Liver (tissue), 8 donors: ENCODE measurements at regions not wholly inside any gene's neighbourhood (a gene's known extent, or its start where the extent isn't known, plus 50 kb on each side); places are given as distances from the start of the nearest gene placed in this dataset.

Experiments
- DNase-seq: peaks from one replicate; pipeline ENCODE4 v3.0.0-alpha.2; 2017; ENCODE audit warnings: low spot score
- H3K27ac ChIP-seq, 2 donors: one replicate each; pipeline ENCODE4 v1.7.0; 2013; ENCODE audit warnings: inconsistent platforms in 2 of 2, low read length in 2 of 2, control low read depth in 1 of 2, low read depth in 1 of 2, mild to moderate bottlenecking in 1 of 2
- H3K27me3 ChIP-seq, 4 donors: one replicate each; pipeline versions ENCODE4 v1.6.1 to v1.7.0; 2013; ENCODE audit warnings: low read length in 3 of 4, inconsistent platforms in 1 of 4, mild to moderate bottlenecking in 1 of 4, moderate library complexity in 1 of 4; ENCODE audit not compliant: control insufficient read depth in 4 of 4, insufficient read depth in 4 of 4
- H3K36me3 ChIP-seq, 4 donors: one replicate each; pipeline versions ENCODE4 v1.6.1 to v1.7.0; 2013; ENCODE audit warnings: low read length in 3 of 4, mild to moderate bottlenecking in 3 of 4, low read depth in 1 of 4, moderate library complexity in 1 of 4; ENCODE audit not compliant: control insufficient read depth in 4 of 4, insufficient read depth in 3 of 4
- H3K4me1 ChIP-seq, 4 donors: one replicate each; pipeline versions ENCODE4 v1.6.1 to v1.7.0; 2013; ENCODE audit warnings: low read length in 3 of 4, mild to moderate bottlenecking in 3 of 4, moderate library complexity in 1 of 4; ENCODE audit not compliant: control insufficient read depth in 4 of 4, insufficient read depth in 4 of 4
- H3K4me3 ChIP-seq, 3 donors: one replicate each; pipeline versions ENCODE4 v1.6.1 to v1.7.0; 2013; ENCODE audit warnings: low read length in 3 of 3, control low read depth in 1 of 3, low read depth in 1 of 3, mild to moderate bottlenecking in 1 of 3
- H3K9ac ChIP-seq, 2 donors: one replicate each; pipeline ENCODE4 v1.7.0; 2013; ENCODE audit warnings: low read length in 2 of 2, mild to moderate bottlenecking in 2 of 2, moderate library complexity in 2 of 2, control low read depth in 1 of 2, low read depth in 1 of 2
- H3K9me3 ChIP-seq, 4 donors: one replicate each; pipeline versions ENCODE4 v1.6.1 to v1.7.0; 2013; ENCODE audit warnings: low read length in 3 of 4; ENCODE audit not compliant: control insufficient read depth in 4 of 4
- EGR1 ChIP-seq, 2 donors: IDR thresholded peaks; 2 replicates each; pipeline ENCODE4 v1.6.1; 2016 to 2018; ENCODE audit warnings: antibody characterized with exemption in 2 of 2, low read depth in 2 of 2
- FOXA1 ChIP-seq: IDR thresholded peaks from 2 replicates; pipeline ENCODE4 v1.6.1; 2016; ENCODE audit warnings: antibody characterized with exemption
- FOXA2 ChIP-seq: IDR thresholded peaks from 2 replicates; pipeline ENCODE4 v1.6.1; 2016; ENCODE audit warnings: antibody characterized with exemption
- GABPA ChIP-seq, 2 donors: IDR thresholded peaks in 1 of 2; conservative IDR thresholded peaks in 1 of 2; 2 replicates each; pipeline ENCODE4 v1.6.1; 2016; ENCODE audit warnings: antibody characterized with exemption in 2 of 2, mild to moderate bottlenecking in 1 of 2, moderate library complexity in 1 of 2
- HNF4A ChIP-seq, 2 donors: conservative IDR thresholded peaks; 2 replicates each; pipeline ENCODE4 v1.6.1; 2016; ENCODE audit warnings: antibody characterized with exemption in 2 of 2, mild to moderate bottlenecking in 2 of 2
- JUND ChIP-seq, 2 donors: IDR thresholded peaks; 2 replicates each; pipeline ENCODE4 v1.6.1; 2016; ENCODE audit warnings: antibody characterized with exemption in 2 of 2
- NR2F2 ChIP-seq: IDR thresholded peaks from 2 replicates; pipeline ENCODE4 v1.6.1; 2016; ENCODE audit warnings: antibody characterized with exemption
- RAD21 ChIP-seq, 2 donors: IDR thresholded peaks; 2 replicates each; pipeline ENCODE4 v1.6.1; 2016; ENCODE audit warnings: antibody characterized with exemption in 2 of 2, mild to moderate bottlenecking in 2 of 2
- RXRA ChIP-seq, 2 donors: IDR thresholded peaks; 2 replicates each; pipeline ENCODE4 v1.6.1; 2017 to 2018; ENCODE audit warnings: antibody characterized with exemption in 2 of 2, mild to moderate bottlenecking in 1 of 2
- SP1 ChIP-seq: IDR thresholded peaks from 2 replicates; pipeline ENCODE4 v1.6.1; 2018; ENCODE audit warnings: antibody characterized with exemption, mild to moderate bottlenecking
- TAF1 ChIP-seq: conservative IDR thresholded peaks from 2 replicates; pipeline ENCODE4 v1.6.1; 2016; ENCODE audit warnings: antibody characterized with exemption, mild to moderate bottlenecking
- YY1 ChIP-seq: IDR thresholded peaks from 2 replicates; pipeline ENCODE4 v1.6.1; 2016; ENCODE audit warnings: antibody characterized with exemption, mild to moderate bottlenecking
- WGBS: extraction: QIAGEN DNeasy Blood & Tissue Kit; methylation state at CpG from one replicate; pipeline ENCODE4 v1.1.7; 2013; 5-methylcytosine and 5-hydroxymethylcytosine counted together
- TF ChIP-seq, protein P1 (sequence below): IDR thresholded peaks from 2 replicates; pipeline ENCODE4 v1.6.1; 2016; ENCODE audit warnings: antibody characterized with exemption
- TF ChIP-seq, protein P2 (sequence below): fragments of 150-350 bp; IDR thresholded peaks from 2 replicates; pipeline ENCODE4 v1.5.1; 2017; ENCODE audit warnings: improper control_type of control experiment, low read depth, low read length; ENCODE audit not compliant: missing input control
- TF ChIP-seq, protein P3 (sequence below): IDR thresholded peaks from 2 replicates; pipeline ENCODE4 v1.6.1; 2016; ENCODE audit warnings: antibody characterized with exemption
- donor health status: healthy.
- donor health status: healthy.
- donor health status: healthy.
- donor health status: healthy.
- donor health status: healthy.

DNA sequence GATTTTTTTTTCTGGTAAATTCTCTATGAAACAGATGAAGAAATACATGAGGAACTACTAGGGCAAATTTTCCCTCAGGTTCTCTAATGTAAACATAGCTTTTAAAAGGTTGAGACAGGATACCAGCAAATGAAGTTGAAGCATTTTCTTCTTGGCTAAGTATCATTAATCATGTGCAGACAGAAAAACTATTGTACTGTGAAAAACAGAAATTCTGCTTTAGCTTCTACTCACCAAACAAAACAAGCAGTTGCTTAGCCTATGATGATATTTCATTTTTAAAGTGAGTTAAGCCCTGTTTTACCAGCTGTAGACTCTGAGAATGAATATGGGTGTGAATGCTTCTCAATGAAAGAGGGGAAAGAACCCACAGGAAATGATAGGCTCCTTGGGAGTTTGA, 358.9 kb downstream of the TRAM1L1 start (continued):
- TF ChIP-seq, protein P1, sequence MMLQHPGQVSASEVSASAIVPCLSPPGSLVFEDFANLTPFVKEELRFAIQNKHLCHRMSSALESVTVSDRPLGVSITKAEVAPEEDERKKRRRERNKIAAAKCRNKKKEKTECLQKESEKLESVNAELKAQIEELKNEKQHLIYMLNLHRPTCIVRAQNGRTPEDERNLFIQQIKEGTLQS, result no peak
- TF ChIP-seq FOXA2, result no peak

DNA sequence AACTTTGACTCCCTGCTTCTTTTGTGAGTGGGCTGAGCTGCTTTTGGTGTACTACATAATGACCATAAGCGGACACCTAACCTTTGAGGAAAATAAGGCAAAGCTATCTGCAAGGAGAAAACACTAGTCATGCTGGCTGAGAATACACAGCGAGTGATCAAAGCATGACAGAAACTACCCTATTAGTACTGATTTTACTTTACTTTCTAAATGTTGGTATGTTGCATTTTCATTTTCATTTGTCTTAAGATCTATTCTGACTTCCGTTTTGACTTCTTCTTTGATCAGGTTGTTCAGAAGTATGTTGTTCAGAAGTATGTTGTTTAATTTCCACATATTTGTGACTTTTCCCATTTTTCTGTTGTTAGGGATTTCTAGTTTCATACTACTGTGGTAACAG, 361.1 kb downstream of the TRAM1L1 start:
- no peaks in the 10 kb centered on the region for H3K9me3 ChIP-seq
- no peak overlapping the region for H3K27ac ChIP-seq
- H3K9ac ChIP-seq, result no peak overlapping the region
- DNase-seq, result no peak
- WGBS, result 81% methylated on average over 3 of the region's 3 CpGs
- TF ChIP-seq, protein P1, result no peak
- no peaks in the 10 kb centered on the region for H3K4me1 ChIP-seq
- H3K36me3 ChIP-seq, result no peaks in the 10 kb centered on the region
- H3K27me3 ChIP-seq, result peaks cover 0 to 4% (median 0%) of the 10 kb centered on the region in 4 donors
- H3K4me3 ChIP-seq, result no peak overlapping the region

DNA sequence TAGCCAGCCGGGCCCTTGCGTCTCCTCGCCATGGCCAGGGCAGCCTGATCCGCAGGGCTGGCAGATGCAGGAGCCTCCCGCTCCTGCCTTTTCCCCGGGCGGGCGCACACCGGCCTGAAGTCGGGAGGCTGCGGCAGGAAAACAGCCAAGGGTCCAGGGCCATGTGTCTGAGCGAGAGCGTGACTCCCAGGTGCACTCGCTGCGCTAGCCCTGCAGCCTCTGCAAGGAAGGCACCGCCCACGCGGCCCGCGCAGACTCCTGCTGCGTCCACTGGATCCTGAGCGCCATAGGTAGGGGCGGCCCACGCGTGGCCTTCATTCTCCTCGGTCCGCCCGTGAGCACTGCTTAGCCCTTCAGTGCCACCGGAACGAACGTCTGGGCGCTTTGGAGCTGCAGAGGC, 379.9 kb downstream of the TRAM1L1 start:
- Histone ChIP-seq H3K4me1 (no peaks in the 10 kb centered on the region), H3K4me3 (no peak overlapping the region), H3K9ac (no peak overlapping the region), H3K36me3 (no peaks in the 10 kb centered on the region), H3K27ac (no peak overlapping the region), H3K9me3 (no peaks in the 10 kb centered on the region), H3K27me3 (no peaks in the 10 kb centered on the region)
- no peak for DNase-seq
- no peak for TF ChIP-seq HNF4A (conservative IDR thresholded peaks at IDR 0.05)
- no peak for TF ChIP-seq JUND (IDR thresholded peaks at IDR 0.05)
- no peak for TF ChIP-seq FOXA1
- no peak for TF ChIP-seq GABPA (IDR thresholded peaks at IDR 0.05 in 1 of 2, conservative IDR thresholded peaks at IDR 0.05 in 1 of 2)
- TF ChIP-seq RAD21 (IDR thresholded peaks at IDR 0.05), result no peak
- TF ChIP-seq, protein P1, result no peak
- TF ChIP-seq RXRA (IDR thresholded peaks at IDR 0.05), result no peak
- TF ChIP-seq, protein P2, sequence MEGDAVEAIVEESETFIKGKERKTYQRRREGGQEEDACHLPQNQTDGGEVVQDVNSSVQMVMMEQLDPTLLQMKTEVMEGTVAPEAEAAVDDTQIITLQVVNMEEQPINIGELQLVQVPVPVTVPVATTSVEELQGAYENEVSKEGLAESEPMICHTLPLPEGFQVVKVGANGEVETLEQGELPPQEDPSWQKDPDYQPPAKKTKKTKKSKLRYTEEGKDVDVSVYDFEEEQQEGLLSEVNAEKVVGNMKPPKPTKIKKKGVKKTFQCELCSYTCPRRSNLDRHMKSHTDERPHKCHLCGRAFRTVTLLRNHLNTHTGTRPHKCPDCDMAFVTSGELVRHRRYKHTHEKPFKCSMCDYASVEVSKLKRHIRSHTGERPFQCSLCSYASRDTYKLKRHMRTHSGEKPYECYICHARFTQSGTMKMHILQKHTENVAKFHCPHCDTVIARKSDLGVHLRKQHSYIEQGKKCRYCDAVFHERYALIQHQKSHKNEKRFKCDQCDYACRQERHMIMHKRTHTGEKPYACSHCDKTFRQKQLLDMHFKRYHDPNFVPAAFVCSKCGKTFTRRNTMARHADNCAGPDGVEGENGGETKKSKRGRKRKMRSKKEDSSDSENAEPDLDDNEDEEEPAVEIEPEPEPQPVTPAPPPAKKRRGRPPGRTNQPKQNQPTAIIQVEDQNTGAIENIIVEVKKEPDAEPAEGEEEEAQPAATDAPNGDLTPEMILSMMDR, result no peak
- TF ChIP-seq YY1, result no peak
- no peak for TF ChIP-seq TAF1
- TF ChIP-seq, protein P3, sequence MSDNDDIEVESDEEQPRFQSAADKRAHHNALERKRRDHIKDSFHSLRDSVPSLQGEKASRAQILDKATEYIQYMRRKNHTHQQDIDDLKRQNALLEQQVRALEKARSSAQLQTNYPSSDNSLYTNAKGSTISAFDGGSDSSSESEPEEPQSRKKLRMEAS, result no peak
- no peak for TF ChIP-seq NR2F2
- no peak for TF ChIP-seq SP1
- 93% methylated on average over 32 of the region's 32 CpGs for WGBS

DNA sequence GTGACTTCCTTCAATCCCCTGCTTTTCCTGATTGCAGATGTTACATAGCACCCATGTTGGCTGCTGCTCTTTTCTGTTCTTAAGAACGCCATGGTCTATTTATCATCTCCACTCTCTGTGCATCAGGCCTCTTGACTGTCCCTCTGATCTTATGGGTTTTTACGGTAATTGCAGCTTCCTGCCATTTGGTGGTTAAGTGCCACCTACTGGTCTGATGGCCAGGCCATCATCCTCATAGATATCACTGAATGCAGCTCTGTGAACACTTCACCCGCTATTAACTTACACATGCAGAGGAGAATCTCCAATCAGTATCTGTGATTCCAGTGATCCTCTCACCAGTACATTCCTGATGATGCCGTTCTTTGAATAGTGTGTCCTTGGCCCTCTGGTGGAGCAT, 382.4 kb downstream of the TRAM1L1 start:
- no peak overlapping the region for H3K4me3 ChIP-seq
- no peaks in the 10 kb centered on the region for H3K4me1 ChIP-seq
- H3K9me3 ChIP-seq, result no peaks in the 10 kb centered on the region
- no peak overlapping the region for H3K27ac ChIP-seq
- H3K27me3 ChIP-seq, result no peaks in the 10 kb centered on the region
- no peaks in the 10 kb centered on the region for H3K36me3 ChIP-seq
- DNase-seq, result no peak
- no peak overlapping the region for H3K9ac ChIP-seq
- TF ChIP-seq JUND (IDR thresholded peaks at IDR 0.05) (no peak), SP1 (no peak), FOXA1 (no peak), TAF1 (no peak), YY1 (no peak), RAD21 (IDR thresholded peaks at IDR 0.05) (peak; percentile 46), EGR1 (IDR thresholded peaks at IDR 0.05; ENCODE audit: low read depth in 2 of 2) (no peak)
- TF ChIP-seq, protein P2, result peak; percentile 28
- TF ChIP-seq, protein P1, result no peak
- 71% methylated on average over 4 of the region's 4 CpGs for WGBS
